Gastrocnemius medialis (tissue), 4 donors: ENCODE measurements at regions not wholly inside any gene's neighbourhood (a gene's known extent, or its start where the extent isn't known, plus 50 kb on each side); places are given as distances from the start of the nearest gene placed in this dataset.

Experiments
- POLR2A ChIP-seq, 2 donors: fragments of 450-650 bp; IDR thresholded peaks; one replicate each; pipeline ENCODE4 v1.6.1; 2017; ENCODE audit warnings: antibody characterized with exemption in 2 of 2, mild to moderate bottlenecking in 2 of 2, moderate library complexity in 2 of 2
- TF ChIP-seq, protein P1 (sequence below), 5 experiments: fragments of 450-650 bp in 3 of 5; fragments of 200-600 bp in 2 of 5; sonication (generic) in 2 of 5; IDR thresholded peaks in 4 of 5; conservative IDR thresholded peaks in 1 of 5; 1 replicate in 4 of 5; 2 replicates in 1 of 5; pipeline ENCODE4 v1.5.1; 2016 to 2019; ENCODE audit warnings: antibody characterized with exemption in 5 of 5, mild to moderate bottlenecking in 3 of 5, moderate library complexity in 3 of 5

DNA sequence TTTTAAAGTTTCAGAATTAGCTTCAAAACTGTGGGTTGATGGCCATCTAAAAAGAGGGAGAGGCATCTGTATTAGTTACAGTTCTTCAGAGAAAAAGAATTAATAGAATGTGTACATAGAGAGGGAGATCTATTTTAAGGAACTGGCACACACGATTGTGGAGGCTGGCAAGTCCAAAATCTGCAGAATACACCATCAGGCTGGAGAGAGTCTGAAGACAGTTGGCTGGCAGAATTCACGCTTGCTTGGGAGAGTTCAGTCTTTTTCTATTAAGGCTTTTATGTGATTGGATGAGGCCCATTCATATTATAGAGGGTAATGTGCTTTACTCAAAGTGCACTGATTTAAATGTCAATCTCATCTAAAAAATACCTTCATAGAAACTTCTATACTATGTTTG, 135.1 kb upstream of the SORCS1 start:
- TF ChIP-seq POLR2A (IDR thresholded peaks at IDR 0.05): no peak
- TF ChIP-seq, protein P1, sequence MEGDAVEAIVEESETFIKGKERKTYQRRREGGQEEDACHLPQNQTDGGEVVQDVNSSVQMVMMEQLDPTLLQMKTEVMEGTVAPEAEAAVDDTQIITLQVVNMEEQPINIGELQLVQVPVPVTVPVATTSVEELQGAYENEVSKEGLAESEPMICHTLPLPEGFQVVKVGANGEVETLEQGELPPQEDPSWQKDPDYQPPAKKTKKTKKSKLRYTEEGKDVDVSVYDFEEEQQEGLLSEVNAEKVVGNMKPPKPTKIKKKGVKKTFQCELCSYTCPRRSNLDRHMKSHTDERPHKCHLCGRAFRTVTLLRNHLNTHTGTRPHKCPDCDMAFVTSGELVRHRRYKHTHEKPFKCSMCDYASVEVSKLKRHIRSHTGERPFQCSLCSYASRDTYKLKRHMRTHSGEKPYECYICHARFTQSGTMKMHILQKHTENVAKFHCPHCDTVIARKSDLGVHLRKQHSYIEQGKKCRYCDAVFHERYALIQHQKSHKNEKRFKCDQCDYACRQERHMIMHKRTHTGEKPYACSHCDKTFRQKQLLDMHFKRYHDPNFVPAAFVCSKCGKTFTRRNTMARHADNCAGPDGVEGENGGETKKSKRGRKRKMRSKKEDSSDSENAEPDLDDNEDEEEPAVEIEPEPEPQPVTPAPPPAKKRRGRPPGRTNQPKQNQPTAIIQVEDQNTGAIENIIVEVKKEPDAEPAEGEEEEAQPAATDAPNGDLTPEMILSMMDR (IDR thresholded peaks at IDR 0.05 in 4 of 5, conservative IDR thresholded peaks at IDR 0.05 in 1 of 5): no peak
